ENCODE measurements at regions not wholly inside any gene's neighbourhood (a gene's known extent, or its start where the extent isn't known, plus 50 kb on each side); places are given as distances from the start of the nearest gene placed in this dataset.
"Not testable (repeated sequence)": the region's sequence is repeated elsewhere in the genome, so short reads cannot be mapped to it uniquely, and the experiment has no call there.

DNA sequence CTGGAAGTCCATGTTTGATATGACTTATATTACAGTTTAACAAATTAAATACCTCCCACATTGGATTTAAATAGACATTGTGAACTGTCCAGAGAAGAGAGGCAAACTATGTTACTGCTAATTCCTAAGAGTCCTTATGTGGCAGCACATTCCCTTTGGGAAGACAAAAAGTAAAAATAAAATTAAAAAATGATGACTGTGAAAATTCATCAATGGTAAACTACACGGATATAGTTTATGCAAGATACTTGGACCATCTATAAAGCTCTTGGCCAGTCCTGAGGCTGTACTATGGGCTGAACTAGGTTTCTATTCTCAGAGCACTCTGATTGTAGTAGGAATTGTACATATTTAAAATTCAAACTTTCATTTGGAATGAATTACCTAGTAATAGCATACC is 206.4 kb downstream of the LRRK2 start:
- no peak for DNase-seq (ENCODE audit: low read depth)

DNA sequence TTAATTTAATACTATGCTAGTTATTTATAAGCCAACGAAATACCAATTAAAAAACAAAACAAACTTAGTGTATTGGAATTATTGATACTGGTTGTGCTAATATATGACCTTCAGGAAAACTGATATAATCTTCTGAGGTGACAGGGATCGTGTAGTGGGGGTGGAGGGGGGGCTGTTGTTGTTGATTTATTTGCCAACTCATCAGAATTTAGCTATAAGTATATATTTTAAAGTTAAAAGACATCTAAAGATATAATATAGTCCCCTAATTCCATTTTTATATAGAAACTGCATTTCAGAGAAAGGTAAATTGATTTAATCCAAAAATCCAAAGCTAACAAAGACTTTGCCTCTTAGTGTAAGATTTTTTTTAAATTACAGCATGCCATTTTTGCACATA is 210.5 kb downstream of the LRRK2 start:
- no peak for DNase-seq (ENCODE audit: low read depth)

DNA sequence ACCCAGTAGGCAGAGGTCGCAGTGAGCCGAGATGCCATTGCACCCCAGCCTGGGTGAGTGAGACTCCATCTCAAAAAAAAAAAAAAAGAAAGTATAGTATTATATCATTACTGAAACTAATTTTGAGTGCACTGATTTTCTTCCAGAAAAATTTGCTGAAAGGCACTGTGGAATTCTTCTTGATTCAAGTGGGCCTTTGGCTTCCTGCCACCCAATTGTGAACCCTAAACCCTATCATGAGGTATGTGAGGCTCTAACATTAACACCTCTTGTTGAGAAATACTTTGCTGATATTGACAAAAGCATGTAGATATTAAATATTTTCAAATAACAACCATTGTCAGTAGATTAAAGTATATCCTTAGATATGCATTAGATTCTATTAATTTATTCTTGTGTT is 211.2 kb downstream of the LRRK2 start:
- no peak for DNase-seq (ENCODE audit: low read depth)

DNA sequence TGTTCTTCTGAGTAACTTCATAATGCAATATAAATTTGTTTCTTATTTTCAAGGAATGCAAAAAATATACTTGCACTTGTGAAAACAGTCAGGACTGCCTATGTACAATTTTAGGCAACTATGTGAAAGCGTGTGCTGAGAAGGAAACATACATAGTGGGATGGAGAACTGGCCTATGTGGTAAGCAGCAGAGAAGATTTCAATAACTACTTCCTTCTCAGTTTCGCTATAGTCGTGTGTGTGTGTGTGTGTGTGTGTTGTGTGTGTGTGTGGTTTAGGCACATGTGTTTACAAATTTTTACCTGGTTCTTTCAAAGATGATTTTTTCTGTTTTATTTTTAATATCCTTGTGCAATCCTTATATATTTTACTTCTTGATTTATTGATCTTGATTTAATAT is 211.8 kb downstream of the LRRK2 start:
- DNase-seq (ENCODE audit: low read depth) = no peak

DNA sequence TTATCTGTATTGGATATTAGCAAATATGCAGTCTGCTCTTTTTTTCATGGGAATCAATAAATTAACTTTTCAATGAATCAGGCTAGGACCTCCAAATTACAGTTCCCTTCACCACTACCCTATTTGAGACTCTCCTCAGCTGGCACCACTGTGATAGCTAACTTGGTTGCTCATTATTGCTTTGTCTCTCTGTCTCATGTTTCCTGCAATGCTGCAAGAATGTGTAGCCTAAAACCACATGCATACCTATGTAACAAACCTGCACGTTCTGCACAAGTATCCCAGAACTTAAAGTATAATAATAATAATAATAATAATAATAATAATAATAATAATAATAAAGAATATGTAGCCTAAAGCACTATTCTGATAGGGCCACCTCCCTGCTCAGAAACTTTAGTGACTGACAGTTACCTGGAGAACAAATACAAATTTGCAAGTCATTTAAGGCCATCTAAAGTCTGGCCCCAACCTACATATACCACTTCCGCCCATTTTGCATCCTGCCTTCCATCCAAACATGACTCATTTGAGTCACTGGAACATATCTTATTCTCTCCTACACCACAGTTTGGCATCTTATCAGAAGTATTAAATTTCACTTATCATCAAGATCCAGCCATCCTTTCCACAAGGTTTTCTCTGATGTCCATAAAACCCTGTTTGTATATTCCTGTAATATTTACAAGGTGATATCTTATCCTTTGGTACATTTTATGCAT is 215.1 kb downstream of the LRRK2 start:
- DNase-seq (ENCODE audit: low read depth) = no peak

DNA sequence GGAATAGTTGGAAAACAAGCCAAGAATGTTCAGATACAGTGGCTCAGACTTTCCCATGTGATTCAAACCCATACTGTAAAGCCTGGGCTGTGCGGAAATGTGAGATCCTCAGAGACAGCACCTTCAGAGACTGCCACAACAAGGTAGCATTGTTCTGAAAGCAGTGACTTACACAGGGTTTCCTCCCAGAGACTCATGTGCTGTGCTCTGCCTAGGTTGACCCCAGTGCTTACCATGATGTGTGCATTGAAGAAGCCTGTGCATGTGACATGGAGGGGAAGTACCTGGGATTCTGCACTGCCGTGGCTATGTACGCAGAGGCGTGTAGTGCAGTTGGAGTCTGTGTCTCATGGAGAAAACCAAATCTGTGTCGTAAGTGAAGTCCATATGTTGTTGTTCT is 219.4 kb downstream of the LRRK2 start:
- no peak for DNase-seq (ENCODE audit: low read depth)

DNA sequence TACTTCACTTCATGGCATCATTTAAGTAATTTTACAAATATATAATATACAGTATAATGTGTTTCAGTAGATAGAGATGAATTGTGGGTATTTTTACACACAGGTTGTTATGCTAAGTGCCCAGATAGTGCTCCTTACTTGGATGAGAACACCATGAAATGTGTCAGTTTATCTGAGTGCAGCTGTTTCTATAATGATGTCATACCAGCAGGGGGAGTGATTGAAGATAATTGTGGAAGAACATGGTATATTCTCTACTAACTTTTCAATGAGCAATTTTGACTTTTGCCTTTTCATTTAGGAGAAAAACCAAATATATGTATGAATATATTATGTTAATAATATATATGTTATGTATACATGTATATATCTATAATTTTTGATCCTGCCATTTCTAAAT is 221.6 kb downstream of the LRRK2 start:
- DNase-seq (ENCODE audit: low read depth) = no peak

DNA sequence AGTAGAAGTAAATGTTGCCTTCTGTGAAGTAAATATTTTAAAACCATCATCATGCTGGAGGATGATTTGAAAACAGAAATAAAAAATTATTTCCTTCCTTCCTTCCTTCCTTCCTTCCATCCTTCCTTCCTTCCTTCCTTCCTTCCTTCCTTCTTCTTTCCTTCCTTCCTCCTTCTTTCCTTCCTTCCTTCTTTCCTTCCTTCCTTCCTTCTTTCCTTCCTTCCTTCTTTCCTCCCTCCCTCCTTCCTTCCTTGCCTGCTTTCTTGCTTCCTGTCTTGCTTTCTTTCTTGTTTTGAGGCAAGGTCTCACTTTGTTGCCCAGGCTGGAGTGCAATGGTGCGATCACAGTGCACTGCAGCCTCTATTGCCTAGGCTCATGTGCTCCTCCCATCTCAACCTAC is 223.7 kb downstream of the LRRK2 start:
- DNase-seq (ENCODE audit: low read depth) = not testable (repeated sequence)

DNA sequence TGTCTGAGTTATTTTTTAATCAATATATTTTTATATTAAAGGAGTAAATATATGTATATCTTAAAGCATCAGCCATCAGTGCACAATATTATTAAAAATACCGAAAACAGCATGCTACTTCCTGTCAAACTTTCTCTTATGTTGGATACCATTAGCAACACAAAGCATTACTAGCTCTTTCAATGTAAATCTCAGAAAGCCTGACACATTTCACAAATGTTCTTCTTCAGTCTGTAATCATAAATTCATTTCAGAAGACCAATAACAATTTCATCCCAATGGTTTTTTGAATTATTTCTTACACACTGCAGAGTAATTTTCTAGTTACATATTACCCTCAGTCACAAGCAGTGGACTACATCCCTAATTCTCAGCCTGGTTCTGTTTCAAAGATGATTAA is 226.9 kb downstream of the LRRK2 start:
- DNase-seq (ENCODE audit: low read depth) = no peak

DNA sequence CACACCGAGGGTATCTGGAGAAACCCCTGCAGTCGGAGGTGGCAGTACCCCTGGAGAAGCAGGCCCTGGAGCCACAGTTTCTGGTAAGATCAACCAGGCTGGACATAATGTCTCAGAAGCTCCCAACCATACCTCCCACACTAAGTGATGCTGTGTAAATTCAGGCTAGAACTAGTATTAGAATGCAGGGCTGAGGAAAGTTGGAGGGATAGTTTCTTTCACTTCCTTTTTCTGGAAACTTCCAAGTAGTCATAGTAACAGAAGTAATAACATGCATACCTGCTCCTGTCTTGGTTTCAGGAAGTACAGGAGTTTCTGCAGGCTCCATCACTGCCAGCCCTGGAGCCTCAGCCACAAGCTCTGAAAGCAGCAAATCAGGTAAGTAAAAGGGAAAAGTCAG is 228.1 kb upstream of the CNTN1 start:
- no peak for DNase-seq (ENCODE audit: low read depth)

DNA sequence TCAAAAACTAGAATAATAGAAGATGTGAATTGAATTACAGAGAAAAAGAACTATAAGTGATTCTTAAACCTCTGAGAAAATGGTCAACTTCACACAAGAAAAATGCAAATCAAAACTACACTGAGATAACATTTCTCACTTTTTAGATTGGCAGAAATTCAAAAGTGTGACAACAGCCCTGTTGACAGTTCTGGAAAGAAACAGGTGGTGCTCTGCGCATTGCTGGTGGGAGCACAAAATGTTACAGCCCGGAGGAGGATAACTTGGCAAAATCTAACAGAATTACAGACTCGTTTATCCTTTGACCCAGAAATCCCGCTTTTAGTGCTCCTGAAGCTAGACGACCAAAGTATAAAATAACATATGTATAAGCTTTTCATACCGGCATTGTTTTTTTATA is 222.5 kb upstream of the CNTN1 start:
- peak; percentile 3 for DNase-seq (ENCODE audit: low read depth)

DNA sequence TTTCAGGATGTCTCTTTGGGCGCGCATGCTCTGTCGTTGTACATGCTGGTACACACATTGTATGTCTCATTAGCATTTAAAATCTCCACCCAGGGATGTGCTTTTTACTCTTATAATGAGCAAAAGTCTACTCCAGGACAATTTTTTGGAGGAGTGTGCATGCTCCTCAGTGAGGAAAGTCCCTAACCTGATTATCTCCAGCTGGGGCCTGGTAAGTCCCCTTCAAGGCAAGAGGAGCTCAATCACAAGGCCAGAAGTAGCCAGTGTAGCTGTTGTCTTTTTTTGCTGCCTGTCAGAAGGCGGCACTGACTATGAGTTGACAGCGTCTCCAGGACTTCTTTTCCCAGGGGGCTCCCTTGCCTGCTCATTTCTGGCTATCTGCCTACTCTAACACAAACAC is 218.3 kb upstream of the CNTN1 start:
- no peak for DNase-seq (ENCODE audit: low read depth)

DNA sequence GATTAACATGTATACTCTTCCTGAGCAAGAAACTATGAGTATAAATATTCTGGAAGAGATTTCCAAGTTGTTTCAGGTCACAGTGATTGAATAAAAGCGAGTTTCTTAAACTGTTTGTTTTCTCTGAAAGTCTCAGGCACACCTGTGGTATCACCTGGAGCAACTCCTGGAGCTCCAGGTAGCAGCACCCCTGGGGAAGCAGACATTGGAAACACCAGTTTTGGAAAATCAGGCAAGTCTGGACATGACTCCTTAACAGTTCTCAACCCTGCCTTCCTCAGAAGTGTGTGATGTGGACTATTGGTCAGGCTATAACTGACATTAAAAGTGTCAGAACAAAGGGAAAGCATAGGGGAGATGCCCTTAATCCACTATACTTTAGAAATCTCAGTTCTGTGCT is 217.6 kb upstream of the CNTN1 start:
- DNase-seq (ENCODE audit: low read depth) = no peak

DNA sequence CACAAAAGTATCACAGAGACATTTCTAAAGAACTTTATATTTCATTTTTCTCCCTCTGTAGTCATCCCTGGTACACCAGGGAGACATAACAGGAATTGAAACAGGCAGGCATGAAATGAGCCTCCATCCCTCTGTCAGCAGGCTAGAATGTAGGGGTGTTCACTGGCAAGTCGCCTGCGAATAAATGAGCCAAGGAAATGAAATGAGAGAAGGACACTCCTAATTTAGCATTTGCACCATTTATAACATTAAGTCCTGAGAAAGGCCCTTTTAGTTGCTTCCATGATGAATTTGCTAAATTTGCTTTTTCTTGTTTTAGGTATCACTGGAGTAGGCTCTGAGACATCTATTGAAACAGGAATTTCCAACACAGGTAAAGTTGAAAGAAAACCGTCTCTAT is 192.4 kb upstream of the CNTN1 start:
- no peak for DNase-seq (ENCODE audit: low read depth)

DNA sequence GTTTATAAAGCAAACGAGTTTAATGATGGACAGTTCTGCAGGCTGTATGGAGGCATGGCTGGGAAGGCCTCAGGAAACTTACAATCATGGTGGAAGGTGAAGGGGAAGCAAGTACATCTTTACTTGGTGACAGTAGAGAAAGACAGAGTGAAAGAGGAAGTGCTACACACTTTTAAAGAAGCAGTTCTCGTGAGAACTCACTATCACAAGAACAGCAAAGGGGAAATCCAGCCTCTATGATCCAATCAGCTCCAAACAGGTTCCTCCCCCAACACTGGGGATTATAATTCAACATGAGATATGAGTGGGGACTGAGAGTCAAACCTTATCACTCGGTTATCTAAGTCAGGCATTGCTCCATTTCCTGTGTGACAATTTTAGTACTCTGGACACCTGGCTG is 189.9 kb upstream of the CNTN1 start:
- no peak for DNase-seq (ENCODE audit: low read depth)

DNA sequence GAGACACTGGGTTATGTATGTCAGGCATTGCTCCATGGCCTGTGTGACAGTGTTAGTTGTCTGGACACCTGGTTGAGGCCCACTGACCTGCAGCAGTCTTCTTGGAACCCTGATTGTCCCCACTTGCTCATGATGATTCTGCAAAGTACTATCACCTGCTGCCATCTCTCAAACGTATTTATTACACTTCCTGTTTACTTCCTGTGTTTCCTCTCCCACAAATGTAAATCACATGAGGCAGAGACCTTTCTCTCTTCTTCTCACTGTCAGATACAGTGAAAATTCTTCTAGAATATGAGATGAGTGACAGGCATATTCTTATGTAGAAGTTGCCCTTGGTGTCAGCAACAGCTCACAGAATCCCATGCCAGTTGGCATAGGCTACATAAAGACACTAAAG is 186.9 kb upstream of the CNTN1 start:
- DNase-seq (ENCODE audit: low read depth) = no peak

DNA sequence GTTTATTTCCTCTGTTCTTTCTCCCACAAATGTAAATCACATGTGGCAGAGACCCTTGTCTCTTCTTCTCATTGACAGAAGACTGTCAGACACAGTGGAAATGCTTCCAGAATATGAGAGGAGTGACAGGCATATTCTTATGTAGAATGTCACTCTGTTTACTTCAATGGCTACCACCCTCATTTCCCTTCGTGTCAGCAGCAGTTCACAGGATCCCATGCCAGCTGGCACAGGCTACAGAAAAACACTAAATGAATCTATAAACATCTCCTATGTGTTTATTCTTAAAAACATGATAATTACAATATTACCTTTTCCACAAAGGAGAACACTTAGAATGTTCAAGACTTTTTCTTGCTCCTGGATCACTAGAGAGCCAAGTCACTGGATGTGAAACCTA is 183.8 kb upstream of the CNTN1 start:
- DNase-seq (ENCODE audit: low read depth) = no peak

DNA sequence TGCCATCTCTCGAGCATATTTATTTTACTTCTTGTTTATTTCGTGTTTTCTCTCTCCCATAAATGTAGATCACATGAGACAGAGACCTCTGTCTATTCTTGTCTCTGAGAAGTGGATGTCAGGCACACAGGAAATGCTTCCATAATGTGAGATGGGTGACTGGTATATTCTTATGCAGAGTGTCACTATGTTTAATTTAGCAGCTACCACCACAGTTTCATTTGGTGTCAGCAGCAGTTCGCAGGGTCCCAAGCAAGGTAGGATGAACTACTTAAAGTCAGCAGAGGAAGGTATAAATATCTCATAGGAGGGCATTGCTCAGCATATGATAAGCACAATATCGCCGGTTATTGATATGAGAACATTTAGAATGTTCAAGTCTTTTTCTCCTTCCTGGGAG is 180.9 kb upstream of the CNTN1 start:
- DNase-seq (ENCODE audit: low read depth) = no peak

DNA sequence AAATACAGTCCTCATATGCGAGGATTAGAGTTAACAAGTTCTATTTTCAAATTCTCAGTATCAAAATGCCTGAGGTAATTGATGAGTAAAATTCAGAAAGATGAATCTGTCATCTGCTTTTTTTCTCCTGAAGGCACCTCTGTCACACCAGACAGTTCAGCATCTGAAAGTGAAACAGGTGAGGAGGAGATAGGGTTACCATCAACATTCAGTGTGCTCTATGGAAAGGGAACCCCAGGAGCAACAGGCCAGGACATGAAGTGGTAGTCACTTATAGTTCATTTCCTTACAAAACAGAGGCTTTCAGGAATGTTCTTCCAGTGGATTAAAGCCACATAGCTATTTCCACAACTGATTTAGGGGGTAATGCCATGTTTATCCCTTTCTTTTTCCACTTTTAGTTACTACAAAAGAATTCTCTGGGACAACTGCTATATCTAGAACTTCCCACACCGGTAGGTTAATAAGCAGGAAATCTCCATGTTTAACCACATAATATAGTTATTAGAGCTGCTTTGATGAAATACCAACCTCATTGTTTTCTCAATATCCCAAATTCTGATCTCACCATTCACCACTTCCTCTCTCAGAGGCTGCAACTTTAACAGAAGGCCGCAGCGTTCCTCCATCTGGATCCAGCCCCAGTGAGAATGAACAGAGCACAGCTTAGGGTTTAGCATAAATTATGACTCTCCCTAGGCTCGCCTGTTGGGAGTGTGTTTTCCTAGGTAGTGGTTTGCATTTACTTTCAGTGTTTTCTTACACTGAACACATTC is 177.0 kb upstream of the CNTN1 start:
- DNase-seq (ENCODE audit: low read depth) = no peak

DNA sequence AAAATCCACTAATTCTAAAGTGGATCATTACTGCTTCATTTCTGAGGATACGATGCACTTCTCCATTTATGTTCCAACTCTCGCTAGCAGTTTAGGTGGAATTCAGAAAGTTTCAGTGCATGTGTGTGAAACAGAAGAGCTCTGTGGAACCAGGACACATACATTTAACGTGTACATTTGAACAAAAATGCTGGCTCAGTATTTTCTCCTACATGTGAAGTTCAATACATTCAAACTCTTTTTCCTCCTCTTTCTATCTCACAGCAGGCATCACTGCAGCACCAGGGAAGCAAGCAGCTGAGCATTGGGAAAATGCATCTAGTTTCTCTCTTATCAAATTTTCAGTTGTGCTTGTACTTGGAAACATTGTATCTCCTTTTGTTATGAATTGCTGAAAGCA is 169.4 kb upstream of the CNTN1 start:
- DNase-seq (ENCODE audit: low read depth) = no peak

DNA sequence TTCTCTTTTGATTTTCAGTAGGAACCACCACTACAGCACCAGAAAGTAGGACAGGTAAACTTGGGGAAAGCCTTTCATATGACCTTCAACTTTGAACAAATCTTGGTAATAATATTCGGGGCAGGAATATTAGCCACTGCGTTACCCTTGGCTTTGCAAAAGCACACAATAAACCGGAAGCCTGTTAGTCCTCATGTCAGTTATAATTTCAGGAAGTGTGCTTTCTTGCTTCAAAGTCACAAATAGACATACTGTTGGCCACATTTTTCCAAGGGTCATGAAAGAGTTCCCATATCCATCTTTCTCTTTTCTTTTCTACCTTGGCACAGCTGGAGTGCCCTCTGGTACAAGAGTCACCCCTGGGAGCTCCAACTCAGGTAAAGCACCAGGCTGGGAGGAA is 167.2 kb upstream of the CNTN1 start:
- no peak for DNase-seq (ENCODE audit: low read depth)

DNA sequence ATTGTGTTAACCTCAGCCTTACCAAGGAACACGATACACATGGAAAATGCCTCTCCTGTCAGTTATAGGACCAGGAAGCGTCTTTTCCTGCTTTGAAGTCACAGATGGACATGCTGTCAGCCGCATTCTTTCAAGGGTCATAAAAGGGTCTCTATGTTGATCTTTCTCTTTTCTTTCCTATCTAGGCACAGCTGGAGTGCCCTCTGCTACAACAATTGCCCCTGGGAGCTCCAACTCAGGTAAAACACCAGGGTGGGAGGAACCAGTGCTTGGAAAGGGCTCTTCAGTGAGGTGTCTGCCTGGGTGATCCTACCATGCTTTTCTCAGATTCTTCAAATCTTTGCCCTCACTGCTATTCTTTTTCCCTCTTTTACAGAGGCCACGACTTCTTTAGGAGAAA is 157.4 kb upstream of the CNTN1 start:
- no peak for DNase-seq (ENCODE audit: low read depth)

DNA sequence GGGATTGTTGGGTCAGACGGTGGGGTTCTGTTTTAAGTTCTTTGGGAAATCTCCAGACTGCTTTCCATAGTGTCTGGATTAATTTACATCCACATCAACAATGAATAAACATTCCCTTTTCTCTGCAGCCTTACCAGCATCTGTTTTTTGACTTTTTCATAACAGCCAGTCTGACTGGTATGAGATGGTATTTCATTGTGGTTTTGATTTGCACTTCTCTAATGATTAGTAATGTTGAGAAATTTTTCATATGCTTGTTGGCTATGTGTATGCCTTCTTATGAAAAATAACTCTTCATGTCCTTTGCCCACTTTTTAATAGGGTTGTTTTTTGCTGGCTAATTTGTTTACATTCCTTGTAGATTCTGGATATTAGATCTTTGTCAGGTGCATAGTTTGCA is 140.8 kb upstream of the CNTN1 start:
- DNase-seq (ENCODE audit: low read depth) = no peak
